ENCODE measurements at regions not wholly inside any gene's neighbourhood (a gene's known extent, or its start where the extent isn't known, plus 50 kb on each side); places are given as distances from the start of the nearest gene placed in this dataset.
"Not testable (repeated sequence)": the region's sequence is repeated elsewhere in the genome, so short reads cannot be mapped to it uniquely, and the experiment has no call there.

- no peak for DNase-seq (ENCODE audit: low read depth in 4 of 4, low spot score in 2 of 4)
These were observed 127.2 kb upstream of the SP4 start for GRCh38 chr7:21300692-21301091.

- DNase-seq (ENCODE audit: low read depth in 4 of 4, low spot score in 2 of 4) = no peak
These were observed 123.0 kb upstream of the SP4 start for GRCh38 chr7:21304808-21305375.

GRCh38 chr7:21305455-21306235 lies 122.2 kb upstream of the SP4 start:
- DNase-seq (ENCODE audit: low read depth in 4 of 4, low spot score in 2 of 4) = no peak

- no peak for DNase-seq (ENCODE audit: low read depth in 4 of 4, low spot score in 2 of 4)
These were observed 112.9 kb upstream of the SP4 start for GRCh38 chr7:21314954-21315353.

GRCh38 chr7:21317966-21318915 lies 109.6 kb upstream of the SP4 start:
- peak in 2 of 4 donors; percentile 13 to 19 for DNase-seq (ENCODE audit: low read depth in 4 of 4, low spot score in 2 of 4)

GRCh38 chr7:21318916-21319270 lies 109.0 kb upstream of the SP4 start:
- no peak for DNase-seq (ENCODE audit: low read depth in 4 of 4, low spot score in 2 of 4)

- DNase-seq (ENCODE audit: low read depth in 4 of 4, low spot score in 2 of 4) = no peak
These were observed 101.6 kb upstream of the SP4 start for GRCh38 chr7:21326241-21326640.

- DNase-seq (ENCODE audit: low read depth in 4 of 4, low spot score in 2 of 4) = no peak
These were observed 101.0 kb upstream of the SP4 start for GRCh38 chr7:21326921-21327320.

GRCh38 chr7:21327422-21328409 lies 100.2 kb upstream of the SP4 start:
- no peak for DNase-seq (ENCODE audit: low read depth in 4 of 4, low spot score in 2 of 4)

- no peak for DNase-seq (ENCODE audit: low read depth in 4 of 4, low spot score in 2 of 4)
These were observed 97.3 kb upstream of the SP4 start for GRCh38 chr7:21330462-21331178.

GRCh38 chr7:21334906-21335305 lies 93.0 kb upstream of the SP4 start:
- DNase-seq (ENCODE audit: low read depth in 4 of 4, low spot score in 2 of 4) = no peak

- DNase-seq (ENCODE audit: low read depth in 4 of 4, low spot score in 2 of 4) = no peak
These were observed 91.1 kb upstream of the SP4 start for GRCh38 chr7:21336743-21337142.

GRCh38 chr7:21338728-21339164 lies 89.1 kb upstream of the SP4 start:
- DNase-seq (ENCODE audit: low read depth in 4 of 4, low spot score in 2 of 4) = no peak

- not testable (repeated sequence) for DNase-seq (ENCODE audit: low read depth in 4 of 4, low spot score in 2 of 4)
These were observed 83.0 kb upstream of the SP4 start for GRCh38 chr7:21344900-21345299.

- no peak for DNase-seq (ENCODE audit: low read depth in 4 of 4, low spot score in 2 of 4)
These were observed 82.5 kb upstream of the SP4 start for GRCh38 chr7:21345361-21345760.

GRCh38 chr7:21346297-21346696 lies 81.6 kb upstream of the SP4 start:
- DNase-seq (ENCODE audit: low read depth in 4 of 4, low spot score in 2 of 4) = no peak

GRCh38 chr7:21352540-21353387 lies 75.1 kb upstream of the SP4 start:
- no peak for DNase-seq (ENCODE audit: low read depth in 4 of 4, low spot score in 2 of 4)

GRCh38 chr7:21353388-21353780 lies 74.5 kb upstream of the SP4 start:
- no peak for DNase-seq (ENCODE audit: low read depth in 4 of 4, low spot score in 2 of 4)

GRCh38 chr7:21354284-21354683 lies 73.6 kb upstream of the SP4 start:
- DNase-seq (ENCODE audit: low read depth in 4 of 4, low spot score in 2 of 4) = no peak
